Adrenal gland (tissue), 5 donors: ENCODE measurements at regions not wholly inside any gene's neighbourhood (a gene's known extent, or its start where the extent isn't known, plus 50 kb on each side); places are given as distances from the start of the nearest gene placed in this dataset.

Source experiments
- CTCF ChIP-seq, 6 experiments: fragments of 450-650 bp in 4 of 6; fragments of 200-600 bp in 2 of 6; sonication (generic) in 1 of 6; IDR thresholded peaks; 1 replicate in 5 of 6; 2 replicates in 1 of 6; pipeline versions ENCODE4 v1.5.1 to v1.8.0; 2016 to 2021; ENCODE audit warnings: antibody characterized with exemption in 6 of 6, mild to moderate bottlenecking in 2 of 6, moderate library complexity in 1 of 6
- POLR2A ChIP-seq, 2 donors: fragments of 450-650 bp; IDR thresholded peaks; one replicate each; pipeline ENCODE4 v1.6.1; 2017; ENCODE audit warnings: antibody characterized with exemption in 2 of 2, mild to moderate bottlenecking in 2 of 2, moderate library complexity in 1 of 2
- donor health status: DM: no; HTN: no; CAD: no.

- no peak for TF ChIP-seq POLR2A (IDR thresholded peaks at IDR 0.05)
- no peak for TF ChIP-seq CTCF (IDR thresholded peaks at IDR 0.05)
Measured at GRCh38 chr11:95418916-95419315, 187.9 kb upstream of the SESN3 start.
